Left cardiac atrium (tissue), 4 donors: ENCODE measurements at regions not wholly inside any gene's neighbourhood (a gene's known extent, or its start where the extent isn't known, plus 50 kb on each side); places are given as distances from the start of the nearest gene placed in this dataset.
A peak's percentile ranks its signal among the peaks of the same experiment; 100 is the strongest.
"Not testable (repeated sequence)": the region's sequence is repeated elsewhere in the genome, so short reads cannot be mapped to it uniquely, and the experiment has no call there.

Source experiments
- ATAC-seq, 2 donors: fragments of 200-7000 bp; cut with Tn5 transposase; one replicate each; pipeline ENCODE4 v1.9.1; 2020; ENCODE audit warnings: mild to moderate bottlenecking in 2 of 2, moderate library complexity in 2 of 2
- DNase-seq: peaks from one replicate; pipeline ENCODE4 v3.0.0-alpha.2; 2020
- intact Hi-C, 2 donors: fragments of 100-400 bp; cut with DNase I; formaldehyde crosslinking; loops; one replicate each; pipeline versions ENCODE4 v1.14.1 to v1.15.1; 2022 to 2023
- donor health status: DM: no; HTN: yes; CAD: no.
- donor health status: DM: no; HTN: yes; CAD: no; lungs with severe emphysema.
- donor health status: DM: yes; HTN: yes; CAD: no.
- donor health status: Dilated cardiomyopathy.

- DNase-seq (no peak), ATAC-seq (peak; percentile 41 to 48)
- intact Hi-C loops = no loop called here
Observed at GRCh38 chr9:96071076-96071814, 195.8 kb downstream of the ERCC6L2 start.

DNA sequence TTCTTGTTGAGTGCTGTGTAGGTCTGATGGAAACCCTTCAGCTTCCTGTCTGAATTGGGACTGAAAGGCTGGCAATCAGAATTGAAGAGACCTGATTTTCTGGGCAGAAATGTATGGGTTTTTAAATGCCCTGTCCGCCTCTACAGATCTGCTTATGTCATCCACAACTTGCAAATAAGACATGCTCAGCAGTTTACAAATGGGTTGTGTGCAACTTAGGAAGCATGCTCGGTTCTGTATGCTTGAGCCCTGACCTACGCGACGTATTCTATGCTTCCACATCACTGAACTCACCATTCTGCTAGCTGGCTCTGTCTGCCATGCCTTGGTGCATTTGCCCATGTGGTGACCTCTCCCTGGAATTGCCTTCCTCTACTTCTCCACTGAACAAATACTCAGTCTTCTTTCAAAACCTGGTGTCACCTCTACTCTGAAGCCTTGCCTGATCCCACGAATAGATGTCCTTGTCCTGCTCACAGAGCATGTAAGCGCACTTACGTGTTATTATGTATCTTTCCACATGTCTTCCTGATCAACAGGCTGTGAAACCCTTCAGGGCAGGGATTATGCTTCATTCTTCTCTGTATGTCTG, 194.2 kb downstream of the ERCC6L2 start:
- DNase-seq = no peak
- no peak for ATAC-seq
- intact Hi-C loops = loop anchor here in 1 of 2 donors (10.0 kb wide), 2 partner anchors 145 to 345 kb away; no protein-coding TSS in a partner anchor

DNA sequence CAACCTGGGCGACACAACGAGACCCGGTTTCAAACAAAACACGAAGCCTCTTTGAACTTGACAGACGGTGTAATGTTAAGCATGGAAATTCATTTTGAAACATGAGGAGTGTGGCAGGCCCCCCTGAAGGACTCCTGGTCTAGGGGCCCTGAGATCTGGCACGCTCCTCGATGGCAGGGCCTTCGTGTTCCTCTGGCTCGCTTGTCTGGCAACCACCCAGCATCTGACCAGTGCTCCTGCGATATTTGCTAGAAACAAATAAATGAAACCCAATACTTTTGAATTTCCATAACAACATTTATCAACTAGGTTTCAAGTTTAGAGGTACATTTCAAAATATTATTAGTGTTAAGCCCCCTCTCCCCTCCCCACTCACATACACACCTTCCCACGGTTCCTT, 193.0 kb downstream of the ERCC6L2 start:
- intact Hi-C loops = loop anchor here in 1 of 2 donors (10.0 kb wide), 2 partner anchors 146 to 344 kb away; no protein-coding TSS in a partner anchor
- DNase-seq (no peak), ATAC-seq (no peak)

GRCh38 chr9:96067600-96067999, 192.1 kb downstream of the ERCC6L2 start:
- peak in 1 of 2 donors; percentile 35 for ATAC-seq
- intact Hi-C loops = loop anchor here in 1 of 2 donors (10.0 kb wide), 2 partner anchors 147 to 343 kb away; no protein-coding TSS in a partner anchor
- no peak for DNase-seq

GRCh38 chr9:96067004-96067403, 191.5 kb downstream of the ERCC6L2 start:
- DNase-seq = no peak
- intact Hi-C loops = loop anchor here in 1 of 2 donors (10.0 kb wide), 2 partner anchors 148 to 342 kb away; no protein-coding TSS in a partner anchor
- ATAC-seq = peak; percentile 56 to 77

GRCh38 chr9:96065482-96066251, 190.2 kb downstream of the ERCC6L2 start:
- intact Hi-C loops = loop anchor here in 1 of 2 donors (10.0 kb wide), 2 partner anchors 149 to 341 kb away; no protein-coding TSS in a partner anchor
- ATAC-seq (no peak), DNase-seq (no peak)

- DNase-seq = no peak
- ATAC-seq = peak in 1 of 2 donors; percentile 8
- intact Hi-C loops = loop anchor here in 1 of 2 donors (10.0 kb wide), 2 partner anchors 150 to 340 kb away; no protein-coding TSS in a partner anchor
Observed at GRCh38 chr9:96064826-96065481, 189.5 kb downstream of the ERCC6L2 start.

DNA sequence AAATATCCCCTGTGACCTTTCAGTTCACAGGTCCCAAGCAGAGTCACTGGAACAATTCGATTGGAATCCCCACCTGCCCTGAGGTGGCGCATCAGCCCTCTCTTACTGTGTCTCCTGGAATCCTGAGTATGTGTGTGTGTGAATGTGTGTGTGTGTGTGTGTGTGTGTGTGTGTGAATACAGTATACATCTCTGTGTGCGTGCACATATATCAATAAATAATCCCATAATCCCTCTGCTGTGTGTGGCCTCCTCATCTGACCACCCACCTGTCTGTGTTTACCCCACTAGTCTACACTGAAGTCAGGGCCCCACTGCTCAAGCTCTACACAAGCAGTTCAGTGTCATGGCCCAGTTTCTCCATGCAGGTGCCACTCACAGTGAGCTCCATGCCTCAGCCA, 187.4 kb downstream of the ERCC6L2 start:
- ATAC-seq (no peak), DNase-seq (no peak)
- intact Hi-C loops = loop anchor here in 1 of 2 donors (10.0 kb wide), 2 partner anchors 152 to 338 kb away; no protein-coding TSS in a partner anchor

DNA sequence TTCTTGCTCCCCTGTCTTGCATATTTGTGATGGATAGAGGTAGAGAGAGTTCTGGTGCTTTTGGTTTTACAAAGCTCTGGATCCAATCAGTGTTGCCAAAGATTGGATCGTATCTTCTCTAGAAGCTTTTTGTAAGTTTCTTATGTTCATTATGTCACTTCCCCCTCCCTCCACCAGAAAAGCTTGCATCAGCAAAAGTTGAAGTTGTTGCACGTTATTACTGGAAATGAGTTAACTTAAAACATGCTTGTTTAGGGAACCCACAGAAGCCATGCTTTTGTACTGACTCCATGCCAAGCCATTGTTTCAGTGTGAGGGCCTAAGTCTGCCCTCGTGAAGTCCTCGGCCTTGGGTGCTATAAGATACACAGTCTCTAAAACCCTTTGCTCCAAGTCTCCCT, 186.5 kb downstream of the ERCC6L2 start:
- intact Hi-C loops = loop anchor here in 1 of 2 donors (10.0 kb wide), 2 partner anchors 153 to 337 kb away; no protein-coding TSS in a partner anchor
- ATAC-seq = peak; percentile 7 to 19
- DNase-seq = no peak

GRCh38 chr9:96061293-96061987, 185.9 kb downstream of the ERCC6L2 start:
- peak; percentile 59 for DNase-seq
- peak; percentile 80 to 85 for ATAC-seq
- intact Hi-C loops = loop anchor here in 1 of 2 donors (10.0 kb wide), 2 partner anchors 153 to 337 kb away; no protein-coding TSS in a partner anchor

- intact Hi-C loops = no loop called here
- DNase-seq = no peak
Observed at GRCh38 chr9:96058218-96058617, 182.7 kb downstream of the ERCC6L2 start.

GRCh38 chr9:96057155-96057554, 181.7 kb downstream of the ERCC6L2 start:
- no peak for ATAC-seq
- no peak for DNase-seq
- intact Hi-C loops = no loop called here

More at GRCh38 chr9:96058218-96058617, 182.7 kb downstream of the ERCC6L2 start:
- ATAC-seq = no peak

DNA sequence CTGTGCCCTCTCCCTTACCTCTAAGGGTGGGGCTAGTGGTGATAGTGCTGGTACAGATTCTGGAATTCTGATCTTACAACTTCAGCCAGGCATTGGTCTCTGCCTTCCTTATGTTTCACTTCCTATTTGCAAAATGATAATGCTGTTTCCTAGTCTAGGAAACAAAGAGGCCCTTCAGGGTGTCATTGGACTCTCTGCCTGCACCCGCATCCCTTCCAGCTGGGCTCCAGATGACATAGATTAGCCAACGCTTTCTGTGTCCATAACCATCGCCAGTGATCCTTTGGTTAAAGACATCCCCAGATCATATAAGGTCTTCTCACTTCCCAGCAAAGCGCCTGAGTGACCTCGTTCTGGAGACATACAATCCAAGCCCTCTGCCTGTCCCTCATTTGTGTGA, 180.7 kb downstream of the ERCC6L2 start:
- intact Hi-C loops = no loop called here
- DNase-seq (no peak), ATAC-seq (no peak)

DNA sequence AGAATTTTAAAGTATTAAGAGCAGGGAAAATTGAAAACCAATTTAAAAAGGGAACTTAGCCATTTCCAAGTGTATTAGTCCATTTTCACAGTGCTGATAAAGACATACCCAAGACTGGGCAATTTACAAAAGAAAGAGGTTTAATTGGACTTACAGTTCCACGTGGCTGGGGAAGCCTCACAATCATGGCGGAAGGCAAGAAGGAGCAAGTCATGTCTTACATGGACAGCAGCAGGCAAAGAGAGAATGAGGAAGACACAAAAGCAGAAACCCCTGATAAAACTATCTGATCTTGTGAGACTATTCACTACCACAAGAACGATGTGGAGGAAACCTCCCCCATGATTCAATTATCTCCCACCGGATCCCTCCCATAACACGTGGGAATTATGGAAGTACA, 178.8 kb downstream of the ERCC6L2 start:
- DNase-seq, intact Hi-C loops, ATAC-seq: not testable (repeated sequence)

DNA sequence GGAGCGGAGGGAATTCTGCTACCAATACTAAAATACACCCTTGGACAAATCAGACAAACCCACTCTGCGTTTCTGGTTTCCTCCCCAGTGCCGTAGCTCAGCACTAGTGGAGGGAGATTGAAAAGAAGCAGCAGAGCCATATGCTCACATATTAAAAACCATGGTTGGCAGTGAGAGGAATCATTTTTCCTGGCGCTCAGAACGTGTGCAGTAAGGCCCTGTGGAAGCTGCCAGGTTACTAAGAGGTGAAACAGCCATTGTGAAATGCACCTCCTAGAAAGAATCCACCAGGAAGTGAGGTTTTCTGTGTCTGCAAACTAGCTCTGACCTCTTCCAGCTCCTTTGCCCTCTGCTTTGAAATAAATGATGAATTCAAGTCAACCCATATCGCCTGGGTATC, 177.2 kb downstream of the ERCC6L2 start:
- intact Hi-C loops = no loop called here
- ATAC-seq = peak in 1 of 2 donors; percentile 60
- DNase-seq = no peak

GRCh38 chr9:96051423-96051822, 175.9 kb downstream of the ERCC6L2 start:
- intact Hi-C loops = no loop called here
- DNase-seq = no peak
- no peak for ATAC-seq

DNA sequence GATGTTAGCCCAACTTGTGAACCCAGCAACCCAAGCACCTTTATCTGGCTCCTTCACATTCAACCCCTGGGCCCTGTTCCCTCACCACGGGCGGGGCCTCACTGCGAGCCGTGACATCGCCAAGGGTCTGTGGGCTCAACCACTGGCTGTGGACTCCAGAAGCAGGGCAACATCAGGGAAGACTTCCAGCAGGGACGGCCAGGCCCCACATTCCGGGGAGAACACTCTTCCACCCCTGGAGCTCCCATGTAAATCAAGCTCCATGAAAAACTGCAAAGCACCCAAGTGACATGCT, 175.3 kb downstream of the ERCC6L2 start:
- ATAC-seq = no peak
- intact Hi-C loops = no loop called here
- DNase-seq = no peak

DNA sequence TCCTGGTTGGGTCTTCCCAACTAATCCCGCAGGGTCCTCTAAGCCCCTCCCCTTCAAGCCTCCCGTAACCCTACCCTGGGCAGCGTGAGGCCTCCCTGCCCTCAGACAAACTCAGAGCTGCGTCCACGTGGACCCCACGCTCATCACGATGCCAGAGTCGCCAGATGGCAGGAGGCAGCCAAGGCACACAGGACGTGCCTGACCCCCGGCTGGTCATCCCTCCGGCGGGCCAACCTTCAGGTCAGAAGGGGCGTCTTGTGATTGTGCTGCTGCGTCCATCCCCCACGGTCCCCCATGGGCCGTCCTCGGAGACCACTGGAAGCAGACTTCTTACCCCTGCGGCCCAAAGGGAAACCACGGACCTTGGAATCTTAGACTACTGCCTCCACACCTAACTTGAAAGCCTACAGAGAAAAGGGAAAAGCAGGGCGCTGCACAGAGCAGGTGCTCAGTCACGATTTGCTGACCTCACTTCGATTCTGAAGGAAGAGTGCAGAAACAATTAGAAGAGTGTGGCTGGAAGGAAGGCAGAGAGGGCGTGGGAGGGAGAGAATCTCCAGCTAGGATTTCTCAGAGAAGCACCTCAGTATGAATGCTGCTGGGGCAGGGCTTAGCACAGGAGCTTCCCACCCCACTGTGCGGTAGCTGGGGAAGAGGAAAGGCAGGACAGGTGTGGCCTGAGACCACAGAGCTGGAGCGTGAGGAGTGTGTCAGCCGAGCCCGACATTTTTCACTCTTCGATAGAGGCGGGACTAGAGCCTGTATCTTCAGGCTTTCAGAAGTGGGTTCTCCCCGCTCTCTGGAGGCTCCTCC, 174.8 kb downstream of the ERCC6L2 start:
- intact Hi-C loops = no loop called here

More for the DNA sequence above, 174.8 kb downstream of the ERCC6L2 start:
- ATAC-seq (no peak), DNase-seq (no peak)
